ENCODE measurements at regions not wholly inside any gene's neighbourhood (a gene's known extent, or its start where the extent isn't known, plus 50 kb on each side); places are given as distances from the start of the nearest gene placed in this dataset.
"Not testable (repeated sequence)": the region's sequence is repeated elsewhere in the genome, so short reads cannot be mapped to it uniquely, and the experiment has no call there.

DNA sequence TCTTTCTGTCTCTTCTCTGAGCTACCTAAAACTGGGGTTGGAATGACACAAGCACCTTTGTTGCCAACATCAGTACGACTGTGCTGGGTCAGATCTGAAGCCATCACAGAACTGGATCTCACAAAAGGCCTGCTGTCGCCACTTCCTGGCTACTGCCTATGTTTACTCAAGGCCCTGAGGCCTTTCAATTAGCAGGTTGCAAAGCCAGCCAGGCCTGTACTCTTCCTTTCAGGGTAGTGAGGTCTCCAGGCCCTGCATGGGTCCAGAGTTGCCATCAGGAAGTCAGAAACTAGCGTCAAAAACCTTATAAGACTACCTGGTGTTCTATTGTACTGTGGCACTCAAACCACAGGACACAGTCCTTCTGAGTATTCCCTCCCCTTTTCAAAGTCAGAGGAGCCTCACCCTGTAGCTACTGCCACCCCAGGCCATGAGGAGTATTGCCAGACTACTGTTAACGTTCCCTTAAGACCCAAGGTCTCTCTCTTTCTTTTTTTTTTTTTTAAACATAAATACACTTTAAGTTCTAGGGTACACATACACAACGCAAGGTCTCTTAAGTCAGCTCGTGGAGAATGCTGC, 937.4 kb upstream of the GJE1 start:
- Histone ChIP-seq H3K4me1 (replicated peaks; ENCODE audit: insufficient read depth) (no peaks in the 10 kb centered on the region), H3K27me3 (ENCODE audit: insufficient read depth, low read depth) (no peaks in the 10 kb centered on the region), H3F3A (ENCODE audit: insufficient read depth, low read depth) (no peaks in the 10 kb centered on the region), H3K4me2 (no peak overlapping the region), H3K27ac (no peak overlapping the region), H3K36me3 (ENCODE audit: low read depth) (no peaks in the 10 kb centered on the region), H3K9me3 (ENCODE audit: insufficient read depth, low read depth) (no peaks in the 10 kb centered on the region; the same call in 1 of the 2 replicates), H3K9me2 (ENCODE audit: insufficient read depth) (no peaks in the 10 kb centered on the region), H4K20me1 (ENCODE audit: insufficient read depth) (no peaks in the 10 kb centered on the region), H3K4me3 (no peak overlapping the region), H3K79me2 (ENCODE audit: low read depth) (no peaks in the 10 kb centered on the region), H2AFZ (no peak overlapping the region)
- ChIA-PET CTCF (no interaction called here), POLR2A (ENCODE audit: unreplicated experiment) (no interaction called here)
- DNase-seq: no peak
- no TSS peak for BruUV-seq (replicated peaks)
- TF ChIP-seq CTCF (conservative IDR thresholded peaks at IDR 0.05): no peak; the same call in 1 of the 2 replicates
- TF ChIP-seq EZH2 (IDR thresholded peaks at IDR 0.05; ENCODE audit: low read depth): no peak
- intact Hi-C loops (cut with micrococcal nuclease; ENCODE audit: unreplicated experiment): no loop called here

- ChIA-PET CTCF (no interaction called here), POLR2A (ENCODE audit: unreplicated experiment) (no interaction called here)
- BruUV-seq (replicated peaks): no TSS peak
- H3K9me2 ChIP-seq (ENCODE audit: insufficient read depth): no peaks in the 10 kb centered on the region
- DNase-seq: no peak
- H3K79me2 ChIP-seq (ENCODE audit: low read depth): no peaks in the 10 kb centered on the region
- H4K20me1 ChIP-seq (ENCODE audit: insufficient read depth): no peaks in the 10 kb centered on the region
- no peaks in the 10 kb centered on the region for H3K27me3 ChIP-seq (ENCODE audit: insufficient read depth, low read depth)
- intact Hi-C loops (cut with micrococcal nuclease; ENCODE audit: unreplicated experiment): no loop called here
- no peaks in the 10 kb centered on the region for H3K36me3 ChIP-seq (ENCODE audit: low read depth)
- no peaks in the 10 kb centered on the region for H3F3A ChIP-seq (ENCODE audit: insufficient read depth, low read depth)
- TF ChIP-seq CTCF (conservative IDR thresholded peaks at IDR 0.05): no peak
- TF ChIP-seq EZH2 (IDR thresholded peaks at IDR 0.05; ENCODE audit: low read depth): no peak
- H2AFZ ChIP-seq: no peak overlapping the region
- no peak overlapping the region for H3K4me2 ChIP-seq
- no peak overlapping the region for H3K4me3 ChIP-seq
- peaks cover 5% of the 10 kb centered on the region for H3K9me3 ChIP-seq (ENCODE audit: insufficient read depth, low read depth)
- no peaks in the 10 kb centered on the region for H3K4me1 ChIP-seq (replicated peaks; ENCODE audit: insufficient read depth)
- no peak overlapping the region for H3K27ac ChIP-seq
Observed at GRCh38 chr6:141183368-141183767, 949.4 kb upstream of the GJE1 start.

- H3K4me1 ChIP-seq (replicated peaks; ENCODE audit: insufficient read depth); H3K36me3 ChIP-seq (ENCODE audit: low read depth); H3K4me3 ChIP-seq; H4K20me1 ChIP-seq (ENCODE audit: insufficient read depth); H3F3A ChIP-seq (ENCODE audit: insufficient read depth, low read depth); POLR2A ChIA-PET (ENCODE audit: unreplicated experiment); intact Hi-C loops (cut with micrococcal nuclease; ENCODE audit: unreplicated experiment); H3K79me2 ChIP-seq (ENCODE audit: low read depth); BruUV-seq (replicated peaks); H2AFZ ChIP-seq; H3K9me2 ChIP-seq (ENCODE audit: insufficient read depth); CTCF ChIA-PET; DNase-seq; H3K9me3 ChIP-seq (ENCODE audit: insufficient read depth, low read depth); H3K4me2 ChIP-seq; H3K27ac ChIP-seq; H3K27me3 ChIP-seq (ENCODE audit: insufficient read depth, low read depth): not testable (repeated sequence)
Observed at GRCh38 chr6:141175458-141175857, 957.3 kb upstream of the GJE1 start.

DNA sequence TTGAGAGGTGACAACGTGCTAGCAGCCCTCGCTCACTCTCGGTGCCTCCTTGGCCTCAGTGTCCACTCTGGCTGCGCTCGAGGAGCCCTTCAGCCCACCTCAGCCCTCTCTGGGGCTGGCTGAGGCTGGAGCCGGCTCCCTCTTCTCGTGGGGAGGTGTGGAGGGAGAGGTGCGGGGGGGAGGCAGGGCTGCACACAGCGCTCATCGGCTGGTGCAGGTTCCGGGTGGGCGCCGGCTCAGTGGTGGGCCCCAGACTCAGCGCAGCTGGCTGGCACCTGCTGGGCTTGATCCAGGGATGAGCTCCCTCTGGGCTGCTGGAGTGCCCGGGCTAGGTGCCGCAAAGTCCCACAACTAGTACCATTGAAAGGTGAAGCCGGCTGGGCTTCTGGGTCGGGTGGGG, 957.8 kb upstream of the GJE1 start:
- Histone ChIP-seq H3F3A (ENCODE audit: insufficient read depth, low read depth) (no peaks in the 10 kb centered on the region), H3K36me3 (ENCODE audit: low read depth) (no peaks in the 10 kb centered on the region), H3K4me1 (replicated peaks; ENCODE audit: insufficient read depth) (no peaks in the 10 kb centered on the region), H3K4me2 (no peak overlapping the region), H3K79me2 (ENCODE audit: low read depth) (no peaks in the 10 kb centered on the region), H3K4me3 (no peak overlapping the region), H2AFZ (no peak overlapping the region), H3K9me2 (ENCODE audit: insufficient read depth) (no peaks in the 10 kb centered on the region), H3K27ac (no peak overlapping the region), H4K20me1 (ENCODE audit: insufficient read depth) (no peaks in the 10 kb centered on the region), H3K9me3 (ENCODE audit: insufficient read depth, low read depth) (no peaks in the 10 kb centered on the region), H3K27me3 (ENCODE audit: insufficient read depth, low read depth) (no peaks in the 10 kb centered on the region)
- ChIA-PET CTCF (no interaction called here), POLR2A (ENCODE audit: unreplicated experiment) (interaction anchor here (0.6 kb wide), 1 partner anchor 69 kb away, joined by 3 read pairs; no protein-coding TSS in a partner anchor)
- no TSS peak for BruUV-seq (replicated peaks)
- DNase-seq: no peak
- intact Hi-C loops (cut with micrococcal nuclease; ENCODE audit: unreplicated experiment): no loop called here
- TF ChIP-seq CTCF (conservative IDR thresholded peaks at IDR 0.05): no peak
- no peak for TF ChIP-seq EZH2 (IDR thresholded peaks at IDR 0.05; ENCODE audit: low read depth)

Measured in PC-9 (cell line).